ENCODE measurements at regions not wholly inside any gene's neighbourhood (a gene's known extent, or its start where the extent isn't known, plus 50 kb on each side); places are given as distances from the start of the nearest gene placed in this dataset.

GRCh38 chr2:81984969-81985637, 1680.6 kb upstream of the LRRTM1 start:
- FAIRE-seq = no peak
- DNase-seq (ENCODE audit: insufficient read length, low spot score) = no peak

- no peak for DNase-seq (ENCODE audit: insufficient read length, low spot score)
Measured at GRCh38 chr2:81981585-81981984, 1677.0 kb upstream of the LRRTM1 start.

GRCh38 chr2:81979086-81979485, 1674.5 kb upstream of the LRRTM1 start:
- FAIRE-seq (no peak), DNase-seq (ENCODE audit: insufficient read length, low spot score) (no peak)

More at GRCh38 chr2:81981585-81981984, 1677.0 kb upstream of the LRRTM1 start:
- FAIRE-seq = no peak

- FAIRE-seq = no peak
Measured at GRCh38 chr2:81976998-81977397, 1672.4 kb upstream of the LRRTM1 start.

GRCh38 chr2:81974216-81974615, 1669.7 kb upstream of the LRRTM1 start:
- DNase-seq (ENCODE audit: insufficient read length, low spot score) (no peak), FAIRE-seq (no peak)

More at GRCh38 chr2:81976998-81977397, 1672.4 kb upstream of the LRRTM1 start:
- DNase-seq (ENCODE audit: insufficient read length, low spot score) = peak; percentile 1

GRCh38 chr2:81942876-81943275, 1638.3 kb upstream of the LRRTM1 start:
- DNase-seq (ENCODE audit: insufficient read length, low spot score) (no peak), FAIRE-seq (no peak)

- FAIRE-seq (no peak), DNase-seq (ENCODE audit: insufficient read length, low spot score) (no peak)
Measured at GRCh38 chr2:81942136-81942680, 1637.7 kb upstream of the LRRTM1 start.

- no peak for FAIRE-seq
Measured at GRCh38 chr2:81940266-81940955, 1635.9 kb upstream of the LRRTM1 start.

GRCh38 chr2:81937944-81938343, 1633.4 kb upstream of the LRRTM1 start:
- no peak for FAIRE-seq

More at GRCh38 chr2:81940266-81940955, 1635.9 kb upstream of the LRRTM1 start:
- DNase-seq (ENCODE audit: insufficient read length, low spot score) = no peak

GRCh38 chr2:81903534-81903933, 1599.0 kb upstream of the LRRTM1 start:
- FAIRE-seq = no peak
- no peak for DNase-seq (ENCODE audit: insufficient read length, low spot score)

More at GRCh38 chr2:81937944-81938343, 1633.4 kb upstream of the LRRTM1 start:
- DNase-seq (ENCODE audit: insufficient read length, low spot score) = no peak

GRCh38 chr2:81901017-81901416, 1596.5 kb upstream of the LRRTM1 start:
- FAIRE-seq (no peak), DNase-seq (ENCODE audit: insufficient read length, low spot score) (peak; percentile 3)

GRCh38 chr2:81895620-81896250, 1591.2 kb upstream of the LRRTM1 start:
- FAIRE-seq = no peak
- DNase-seq (ENCODE audit: insufficient read length, low spot score) = no peak

- FAIRE-seq (no peak), DNase-seq (ENCODE audit: insufficient read length, low spot score) (peak; percentile 5)
Measured at GRCh38 chr2:81894451-81894990, 1590.0 kb upstream of the LRRTM1 start.

- FAIRE-seq (no peak), DNase-seq (ENCODE audit: insufficient read length, low spot score) (no peak)
Measured at GRCh38 chr2:81876624-81877023, 1572.1 kb upstream of the LRRTM1 start.

GRCh38 chr2:81872006-81872405, 1567.5 kb upstream of the LRRTM1 start:
- no peak for FAIRE-seq
- no peak for DNase-seq (ENCODE audit: insufficient read length, low spot score)

GRCh38 chr2:81870119-81870518, 1565.6 kb upstream of the LRRTM1 start:
- no peak for FAIRE-seq

GRCh38 chr2:81858998-81859397, 1554.4 kb upstream of the LRRTM1 start:
- DNase-seq (ENCODE audit: insufficient read length, low spot score) (no peak), FAIRE-seq (no peak)

More at GRCh38 chr2:81870119-81870518, 1565.6 kb upstream of the LRRTM1 start:
- DNase-seq (ENCODE audit: insufficient read length, low spot score) = no peak

- DNase-seq (ENCODE audit: insufficient read length, low spot score) (no peak), FAIRE-seq (no peak)
Measured at GRCh38 chr2:81853341-81853740, 1548.8 kb upstream of the LRRTM1 start.

GRCh38 chr2:81852651-81853050, 1548.1 kb upstream of the LRRTM1 start:
- no peak for DNase-seq (ENCODE audit: insufficient read length, low spot score)
- no peak for FAIRE-seq

- no peak for FAIRE-seq
- no peak for DNase-seq (ENCODE audit: insufficient read length, low spot score)
Measured at GRCh38 chr2:81839780-81840179, 1535.2 kb upstream of the LRRTM1 start.
